HG03175 (cell line): ENCODE measurements at regions not wholly inside any gene's neighbourhood (a gene's known extent, or its start where the extent isn't known, plus 50 kb on each side); places are given as distances from the start of the nearest gene placed in this dataset.
"Not testable (repeated sequence)": the region's sequence is repeated elsewhere in the genome, so short reads cannot be mapped to it uniquely, and the experiment has no call there.

ENCODE experiments used
- ATAC-seq: cut with Tn5 transposase; IDR thresholded peaks from one replicate; pipeline ENCODE4 v1.9.1; 2021; ENCODE audit warnings: mild to moderate bottlenecking, moderate library complexity; ENCODE audit not compliant: unreplicated experiment

- ATAC-seq, result no peak
Observed at GRCh38 chr22:48416396-48417224, 1411.1 kb downstream of the BRD1 start.

DNA sequence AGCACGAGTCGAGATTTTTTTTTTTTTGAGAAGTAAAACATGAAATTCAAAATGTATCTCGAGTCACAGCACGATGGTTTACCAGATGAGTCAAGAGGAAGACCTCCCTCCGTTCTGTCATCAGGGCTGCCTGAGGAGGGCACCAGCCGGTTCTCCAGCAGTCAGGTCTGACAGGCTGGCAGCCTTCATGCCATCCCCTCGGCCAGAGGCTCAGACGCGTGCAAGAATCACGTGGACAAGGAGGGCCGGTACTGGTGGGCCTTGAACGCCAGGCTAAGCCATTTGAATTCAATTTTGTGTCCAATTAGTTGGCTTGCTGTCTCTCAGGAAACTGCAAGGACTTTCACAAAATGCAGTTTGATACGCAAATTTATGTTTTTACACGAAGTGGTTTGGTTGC, 1412.2 kb downstream of the BRD1 start:
- ATAC-seq, result no peak

DNA sequence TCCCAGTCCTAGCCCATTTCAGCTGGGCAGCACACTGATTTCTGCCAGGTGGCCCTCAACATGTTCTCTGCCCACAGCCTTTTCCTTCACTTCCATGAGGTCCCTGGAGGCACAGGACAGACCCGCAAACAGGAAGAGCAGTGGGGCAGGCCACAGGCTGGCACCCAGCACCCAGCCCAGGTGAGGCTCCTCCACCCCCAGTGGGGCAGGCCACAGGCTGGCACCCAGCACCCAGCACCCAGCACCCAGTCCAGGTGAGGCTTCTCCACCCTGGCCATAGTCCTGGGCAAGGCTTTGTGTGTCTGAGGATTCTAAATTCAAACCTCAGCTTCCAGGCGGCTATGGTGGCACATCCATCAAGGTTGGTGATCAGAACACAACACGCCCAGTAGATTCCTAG, 1413.0 kb downstream of the BRD1 start:
- no peak for ATAC-seq

GRCh38 chr22:48412931-48413330, 1414.7 kb downstream of the BRD1 start:
- ATAC-seq, result not testable (repeated sequence)

- ATAC-seq, result no peak
Observed at GRCh38 chr22:48410536-48410935, 1417.1 kb downstream of the BRD1 start.

- no peak for ATAC-seq
Observed at GRCh38 chr22:48407256-48407955, 1420.3 kb downstream of the BRD1 start.

- ATAC-seq, result no peak
Observed at GRCh38 chr22:48406161-48406560, 1421.5 kb downstream of the BRD1 start.

- ATAC-seq, result no peak
Observed at GRCh38 chr22:48405741-48406140, 1421.9 kb downstream of the BRD1 start.

GRCh38 chr22:48404801-48405447, 1422.7 kb downstream of the BRD1 start:
- ATAC-seq, result no peak

- ATAC-seq, result no peak
Observed at GRCh38 chr22:48403521-48404403, 1423.9 kb downstream of the BRD1 start.

DNA sequence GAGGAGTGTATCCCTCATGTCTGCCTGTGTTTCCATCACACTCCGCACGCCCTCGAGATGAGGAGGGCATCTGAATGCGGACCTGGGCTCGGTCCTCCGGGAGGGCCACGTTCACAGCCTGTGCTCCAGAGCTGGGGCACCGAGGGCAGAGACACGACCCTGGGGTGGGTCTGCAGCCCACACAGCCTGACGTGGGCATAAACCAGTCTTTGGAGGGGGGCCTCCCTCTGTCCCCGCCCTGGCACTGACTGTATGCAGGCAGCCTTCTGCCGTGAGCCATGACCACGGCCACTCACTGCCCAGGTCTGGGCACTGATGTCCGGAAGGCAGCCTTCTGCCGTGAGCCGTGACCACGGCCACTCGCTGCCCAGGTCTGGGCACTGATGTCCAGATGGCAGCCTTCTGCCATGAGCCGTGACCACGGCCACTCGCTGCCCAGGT, 1425.1 kb downstream of the BRD1 start:
- no peak for ATAC-seq

GRCh38 chr22:48401523-48401922, 1426.2 kb downstream of the BRD1 start:
- ATAC-seq, result not testable (repeated sequence)

- no peak for ATAC-seq
Observed at GRCh38 chr22:48398181-48398905, 1429.3 kb downstream of the BRD1 start.

DNA sequence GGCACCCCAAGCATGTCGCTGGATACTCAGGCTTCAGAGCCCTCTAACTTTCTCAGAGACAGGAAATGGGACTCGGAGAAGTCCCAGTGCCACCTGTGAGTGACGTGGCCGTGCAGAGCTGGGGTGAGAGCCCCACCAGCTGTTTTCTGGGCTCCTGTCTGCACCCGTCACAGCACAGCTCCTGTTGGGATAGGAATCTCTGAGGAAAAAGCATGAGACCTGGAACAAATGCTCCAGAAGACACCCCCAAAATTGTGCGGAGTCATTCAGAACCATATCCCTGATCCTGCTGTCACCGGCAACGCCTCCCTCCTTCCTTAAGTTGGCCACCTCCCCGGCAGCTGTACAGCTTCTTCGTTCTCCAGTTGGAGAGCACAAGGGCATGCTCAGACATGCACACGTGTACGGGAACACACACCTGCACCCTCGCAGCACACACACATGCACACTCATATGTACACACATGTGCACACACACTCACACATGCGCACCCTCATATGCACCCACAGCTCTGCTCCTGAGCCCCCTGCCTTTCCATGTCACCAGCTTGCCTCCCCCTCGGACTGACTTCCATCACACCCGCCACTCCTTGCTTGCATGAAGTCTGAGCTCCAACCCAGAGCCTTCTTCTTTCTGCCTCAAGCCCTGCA, 1430.0 kb downstream of the BRD1 start:
- no peak for ATAC-seq

GRCh38 chr22:48396785-48397530, 1430.7 kb downstream of the BRD1 start:
- ATAC-seq, result no peak

- no peak for ATAC-seq
Observed at GRCh38 chr22:48396091-48396784, 1431.4 kb downstream of the BRD1 start.

DNA sequence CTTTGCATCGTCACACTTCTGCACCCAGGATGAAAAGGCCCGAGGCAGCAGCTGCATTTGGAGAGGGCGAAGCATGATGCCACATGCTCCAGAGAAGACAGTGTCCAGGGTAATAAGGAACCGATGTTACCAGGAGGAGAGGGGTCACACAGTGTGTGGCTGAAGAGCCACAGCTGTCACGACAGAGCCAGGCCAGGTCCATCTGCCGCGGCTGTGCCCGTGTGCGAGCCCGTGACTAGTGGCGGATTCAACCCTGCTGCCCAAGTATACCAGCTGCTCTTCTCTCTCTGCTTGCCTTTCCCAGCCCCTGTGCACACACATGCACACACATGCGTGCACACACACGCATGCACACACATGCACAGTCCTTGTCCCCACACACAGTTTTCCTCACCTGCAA, 1432.5 kb downstream of the BRD1 start:
- ATAC-seq, result no peak

DNA sequence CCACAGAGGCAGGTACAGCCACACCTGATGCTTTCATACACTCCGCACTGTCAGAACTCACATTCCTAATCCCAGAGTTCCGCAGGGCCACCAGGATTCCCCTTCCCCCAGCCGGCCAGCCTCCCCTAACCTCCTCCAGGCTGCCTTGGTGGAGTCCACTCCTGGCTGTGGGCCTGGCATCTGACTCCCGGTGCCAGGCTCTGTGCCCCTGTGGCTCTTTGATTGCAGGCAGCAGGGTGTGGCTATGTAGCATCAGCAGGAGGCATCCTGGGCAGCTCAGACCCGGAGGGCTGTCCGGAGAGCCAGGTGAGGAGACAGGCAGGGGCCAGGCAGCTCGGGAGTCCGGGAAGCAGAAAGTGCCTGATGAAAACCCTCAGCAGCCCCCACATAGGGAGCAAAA, 1432.9 kb downstream of the BRD1 start:
- no peak for ATAC-seq
